GM21447 (cell line): ENCODE measurements at regions not wholly inside any gene's neighbourhood (a gene's known extent, or its start where the extent isn't known, plus 50 kb on each side); places are given as distances from the start of the nearest gene placed in this dataset.

Experiments used
- ATAC-seq: cut with Tn5 transposase; IDR thresholded peaks from one replicate; pipeline ENCODE4 v1.9.1; 2021; ENCODE audit not compliant: unreplicated experiment

GRCh38 chr5:86875539-86875938 is 257.8 kb downstream of the COX7C start:
- ATAC-seq = no peak

DNA sequence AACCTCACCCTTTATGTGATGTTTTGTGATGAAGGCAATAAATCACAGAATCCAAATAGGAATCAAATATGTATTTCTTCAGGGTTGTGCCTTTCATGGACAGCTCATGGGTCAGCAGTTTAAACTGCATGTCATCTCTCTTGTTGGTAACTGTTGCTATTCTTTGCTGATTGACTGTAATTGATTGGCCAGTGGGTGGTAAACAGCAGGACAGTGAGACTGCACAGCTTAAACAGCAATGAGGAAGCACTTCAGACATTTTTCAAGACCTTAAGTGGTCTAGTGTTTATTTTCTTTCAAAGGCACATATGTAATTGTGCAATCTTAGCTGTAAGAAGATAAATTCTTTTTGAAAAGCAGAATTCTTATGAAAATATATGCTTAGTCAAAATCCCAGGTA is 260.5 kb downstream of the COX7C start:
- no peak for ATAC-seq

DNA sequence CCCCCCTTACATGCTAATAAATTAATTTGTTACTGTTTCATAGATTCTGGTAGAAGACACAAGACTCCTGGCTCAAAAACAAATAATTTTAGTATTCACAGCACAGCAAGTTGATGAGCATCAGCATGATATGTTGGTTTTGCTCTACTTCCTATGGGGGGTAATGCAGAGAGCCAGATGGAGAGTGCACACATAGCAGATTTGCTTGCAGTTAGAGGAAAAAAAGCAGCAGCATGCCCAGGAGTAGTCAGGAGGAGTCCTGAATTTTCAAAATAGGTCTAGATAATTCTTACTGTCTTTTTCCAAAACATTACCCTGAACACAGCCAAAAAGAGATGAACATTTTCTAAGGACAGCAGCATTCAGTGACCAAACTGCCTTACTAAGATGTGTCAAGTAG is 261.3 kb downstream of the COX7C start:
- no peak for ATAC-seq

DNA sequence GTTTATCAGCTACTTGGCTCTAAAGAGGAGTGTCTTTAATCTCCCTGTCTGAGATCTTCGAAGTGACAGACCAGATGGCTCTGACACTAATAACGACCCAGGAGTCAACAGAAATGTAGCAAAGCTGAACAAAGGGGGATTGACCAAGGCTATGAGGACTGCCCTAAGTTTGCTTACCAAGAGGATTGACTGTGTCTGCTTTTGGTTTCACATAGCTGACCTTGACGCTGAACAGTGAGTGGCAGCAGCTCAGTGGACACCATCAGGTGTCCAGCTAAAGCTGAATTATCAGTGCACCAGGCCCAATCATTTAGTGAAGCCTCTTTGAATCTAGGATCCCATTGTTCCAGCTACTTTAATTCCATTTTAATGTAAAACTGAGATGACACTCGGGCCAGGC is 262.6 kb downstream of the COX7C start:
- ATAC-seq = no peak

DNA sequence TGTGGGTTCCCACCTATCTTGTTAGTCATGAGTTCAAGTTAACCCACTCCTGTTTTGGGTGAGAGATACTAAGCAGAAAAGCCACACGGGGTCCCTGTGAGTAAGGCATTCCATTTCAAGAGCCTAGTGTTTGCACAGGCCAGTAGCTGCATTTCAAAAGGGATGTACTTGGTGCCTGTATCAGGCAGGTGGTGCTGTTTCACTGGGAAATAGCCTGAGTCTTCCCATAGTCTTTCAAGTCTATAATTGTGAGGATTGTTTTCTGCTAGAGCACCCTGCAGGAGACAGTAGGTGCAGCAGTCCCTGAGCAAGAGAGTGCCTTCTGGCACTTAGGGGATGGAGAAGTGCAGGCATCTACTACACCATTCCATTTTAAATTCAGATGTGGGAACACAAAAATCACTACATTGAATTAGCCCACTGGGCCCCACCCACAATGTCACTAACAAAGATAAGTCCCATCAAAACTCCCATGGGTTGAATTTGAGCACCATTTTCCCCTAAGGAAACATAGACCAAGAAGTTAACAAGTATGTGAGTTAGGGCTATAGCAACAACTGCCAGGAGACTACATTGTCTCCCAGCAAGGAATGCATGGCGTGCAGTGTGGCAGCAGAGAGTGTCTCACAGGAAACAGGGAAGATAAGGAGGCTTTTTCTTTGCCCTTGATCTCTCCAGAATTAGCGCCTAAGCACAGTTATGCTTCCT is 263.2 kb downstream of the COX7C start:
- peak; percentile 95 for ATAC-seq

- no peak for ATAC-seq
These were observed 263.9 kb downstream of the COX7C start for GRCh38 chr5:86881493-86882090.

GRCh38 chr5:86884608-86885007 is 266.9 kb downstream of the COX7C start:
- no peak for ATAC-seq

DNA sequence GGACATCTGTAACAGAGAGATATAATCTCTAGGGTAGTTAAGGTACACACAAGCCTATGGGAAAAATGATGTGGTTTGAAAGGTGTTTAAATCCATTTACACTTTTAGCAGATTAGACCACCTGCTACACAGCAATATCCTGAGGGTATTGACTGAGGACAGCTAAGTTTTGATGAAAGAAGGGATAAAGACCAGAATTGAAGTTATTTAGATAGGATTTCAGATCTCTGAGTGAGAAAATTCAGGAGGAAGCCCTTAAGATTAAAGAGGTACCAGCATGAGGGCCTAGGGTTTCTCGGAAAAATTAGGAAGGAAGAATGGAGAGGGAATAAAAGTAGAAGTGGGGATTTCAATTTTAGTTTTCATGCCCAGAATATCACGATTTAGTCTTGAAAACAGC is 267.3 kb downstream of the COX7C start:
- ATAC-seq = no peak

DNA sequence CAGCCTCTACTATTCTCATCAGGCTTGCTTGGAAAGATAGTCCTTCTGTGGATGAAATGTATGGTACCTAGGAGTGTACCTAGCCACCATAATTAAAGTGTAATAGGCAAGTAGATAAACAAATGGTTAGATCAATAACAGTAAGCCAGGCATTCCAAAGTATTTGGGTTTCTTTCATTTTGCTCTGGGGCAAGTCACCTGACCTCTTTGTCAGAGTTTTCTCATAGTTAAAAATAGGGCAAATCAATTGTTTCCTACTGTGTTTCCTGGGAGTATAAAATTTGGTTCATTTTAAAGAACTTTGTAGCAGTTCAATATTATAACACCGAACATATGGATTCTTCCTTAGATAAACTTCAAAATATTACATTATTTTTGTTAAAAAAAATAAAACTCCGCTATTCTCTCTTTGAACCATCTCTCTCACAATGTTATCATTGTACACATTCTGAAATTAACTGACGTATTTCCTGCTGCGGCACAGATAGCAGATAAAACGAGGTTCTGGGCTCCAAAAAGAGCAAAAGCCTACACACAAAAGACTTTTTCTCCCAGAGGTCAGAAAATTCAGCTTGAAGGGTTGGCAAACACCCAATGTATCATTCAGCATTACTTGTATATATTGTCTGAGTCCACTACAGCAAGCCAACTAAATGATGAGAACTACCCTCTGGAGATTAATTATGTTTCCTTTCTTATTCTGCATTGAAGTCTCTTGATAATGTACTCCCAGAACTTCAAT is 267.9 kb downstream of the COX7C start:
- no peak for ATAC-seq

GRCh38 chr5:86890375-86890774 is 272.6 kb downstream of the COX7C start:
- no peak for ATAC-seq

DNA sequence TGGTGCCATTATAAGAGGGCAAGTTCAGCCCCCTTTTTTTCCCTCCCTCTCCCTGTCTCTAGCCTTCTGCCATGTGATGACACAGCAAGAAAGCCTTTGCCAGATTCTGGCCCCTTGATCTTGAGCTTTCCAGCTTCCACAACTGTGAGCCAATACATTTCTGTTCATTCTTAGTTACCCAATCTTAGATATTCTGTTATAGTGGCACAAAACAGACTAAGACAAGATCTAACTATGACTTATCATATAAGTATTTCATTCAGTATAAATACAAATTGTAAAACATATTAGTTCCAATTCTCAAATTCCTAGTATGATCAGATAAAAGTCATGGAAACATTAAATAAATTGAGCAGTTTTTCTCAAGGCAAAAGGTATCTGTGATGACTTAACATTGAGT is 276.3 kb downstream of the COX7C start:
- ATAC-seq = no peak

GRCh38 chr5:86896916-86897315 is 279.2 kb downstream of the COX7C start:
- ATAC-seq = no peak

DNA sequence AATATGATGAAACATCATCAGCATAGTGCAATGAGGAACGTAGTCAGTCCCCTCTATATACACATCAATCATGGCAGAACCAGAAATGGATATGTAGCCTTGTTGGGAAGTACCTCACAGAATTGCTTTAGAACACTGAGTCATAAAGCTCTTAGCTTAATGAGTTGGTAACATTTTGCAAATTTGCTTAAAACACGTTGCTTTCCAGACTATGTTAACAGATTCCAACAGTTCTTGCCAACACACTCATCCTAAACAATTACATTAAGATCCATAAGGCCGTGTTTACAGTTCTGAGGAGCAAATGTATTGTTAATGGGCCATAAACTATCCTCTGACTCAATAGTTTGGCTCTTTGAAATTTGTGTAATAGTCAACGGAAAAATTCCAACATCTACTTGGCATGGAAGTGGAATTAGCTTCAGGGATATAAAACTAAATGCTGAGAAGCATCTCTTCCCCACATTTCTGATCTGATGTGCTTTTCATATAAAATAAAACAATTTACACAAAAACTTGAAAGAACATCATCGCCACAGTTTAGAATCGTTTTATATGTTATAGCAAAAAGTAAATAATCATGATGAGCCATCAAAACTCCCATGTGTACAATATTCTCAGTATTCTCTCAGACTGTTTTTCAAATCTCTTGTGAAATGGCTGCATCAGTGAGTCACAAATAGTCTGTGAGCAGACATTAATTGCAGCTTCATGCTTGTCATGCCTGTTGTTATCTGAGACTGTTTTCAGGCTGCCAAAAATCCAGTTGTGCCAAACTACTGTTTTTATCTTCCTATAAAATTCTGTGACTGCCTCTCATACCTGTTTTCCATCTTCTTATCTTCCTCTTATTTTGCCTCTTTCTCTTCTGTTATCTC is 291.9 kb downstream of the COX7C start:
- no peak for ATAC-seq

GRCh38 chr5:86917117-86917579 is 299.4 kb downstream of the COX7C start:
- ATAC-seq = no peak

DNA sequence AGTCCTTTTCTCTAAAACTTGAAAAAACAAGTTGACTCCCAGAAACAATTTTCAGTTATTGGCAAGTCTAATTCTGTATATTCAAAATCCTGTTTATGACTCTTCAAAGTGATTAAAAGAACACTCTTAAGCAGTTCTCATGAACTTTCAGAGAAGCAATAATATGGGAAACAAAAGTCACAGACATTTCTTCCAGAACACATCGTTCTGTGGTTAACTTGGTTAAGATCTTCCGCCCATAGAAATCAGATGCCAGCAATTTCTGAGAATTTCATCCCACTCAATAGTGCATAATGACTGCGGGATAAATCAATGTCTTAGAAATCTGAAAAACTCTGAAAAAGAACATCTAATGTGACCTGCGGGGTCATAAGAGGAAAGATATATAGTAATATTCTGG is 300.5 kb downstream of the COX7C start:
- no peak for ATAC-seq

GRCh38 chr5:86926033-86926432 is 308.3 kb downstream of the COX7C start:
- ATAC-seq = no peak

DNA sequence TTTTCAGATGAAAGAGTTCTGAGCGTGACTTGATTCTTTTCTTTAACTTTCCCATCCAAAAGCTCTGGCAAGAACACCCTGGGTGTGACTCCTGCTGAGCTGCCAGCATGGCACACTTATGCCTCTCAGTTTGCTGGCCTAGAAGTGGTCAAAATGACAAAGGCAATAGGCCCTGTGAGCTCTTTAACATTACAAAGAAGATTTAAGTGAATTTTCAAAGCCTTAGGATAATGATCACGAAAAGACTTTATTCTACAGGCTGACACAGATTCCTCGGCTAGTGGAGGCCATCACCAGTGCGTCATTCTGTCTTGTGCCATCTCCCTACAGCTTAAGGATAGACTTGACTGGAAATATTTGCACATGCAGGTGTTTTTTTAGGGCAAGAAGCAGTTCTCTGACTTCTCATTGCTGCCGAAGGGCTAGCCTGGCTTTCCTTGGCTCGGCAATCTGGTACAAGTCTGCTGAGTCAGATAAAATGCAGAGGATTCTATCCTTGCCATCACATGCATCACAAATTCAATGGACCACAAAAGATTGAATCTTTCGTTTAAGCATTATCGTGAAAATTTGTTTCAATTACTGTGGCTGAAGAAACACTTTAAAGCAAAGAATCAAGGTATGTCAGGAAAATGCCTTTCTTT is 311.5 kb downstream of the COX7C start:
- no peak for ATAC-seq

DNA sequence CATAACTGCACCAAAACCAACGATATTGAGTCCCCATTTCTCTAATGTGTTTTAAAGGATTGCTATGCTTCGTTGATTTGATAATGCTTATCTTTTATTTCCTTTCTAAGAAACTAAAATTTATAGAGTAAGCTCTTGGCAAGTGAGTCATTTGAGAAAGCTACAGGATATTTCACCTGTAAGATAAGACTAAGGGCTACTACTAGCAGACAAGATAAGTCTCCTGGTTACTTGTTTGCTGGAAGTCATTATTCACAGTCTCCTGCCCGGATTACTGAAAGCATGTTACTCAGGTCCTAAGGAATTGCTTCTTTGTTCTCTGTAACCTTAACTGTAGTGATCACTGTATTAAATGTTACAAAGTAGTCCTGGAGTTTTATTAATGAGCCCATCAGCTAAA is 315.9 kb upstream of the RASA1 start:
- ATAC-seq = no peak

GRCh38 chr5:86964889-86965288 is 302.8 kb upstream of the RASA1 start:
- ATAC-seq = no peak

DNA sequence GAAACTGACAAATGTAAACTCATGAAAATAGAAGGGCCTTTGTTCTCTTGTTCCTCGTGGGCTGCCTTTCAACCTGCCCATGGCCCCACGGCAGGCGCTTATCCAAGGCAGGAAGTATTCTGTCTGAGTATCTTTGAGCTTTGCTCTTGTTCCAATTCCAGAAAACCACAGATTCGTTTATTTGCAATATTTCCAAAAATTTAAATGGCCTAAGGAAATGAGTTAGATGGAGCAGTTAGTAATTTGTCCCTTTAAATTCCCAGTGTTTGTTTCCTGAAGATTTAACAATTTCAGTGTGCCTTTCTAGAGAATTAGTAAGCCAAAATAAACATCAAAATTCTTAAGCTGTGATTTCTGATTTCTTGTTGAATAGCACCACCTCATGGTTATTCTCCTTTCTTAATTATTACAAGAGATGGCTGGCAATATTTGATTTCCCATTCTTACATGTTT is 299.4 kb upstream of the RASA1 start:
- ATAC-seq = no peak

- no peak for ATAC-seq
These were observed 297.3 kb upstream of the RASA1 start for GRCh38 chr5:86970361-86970760.
